H1 (cell line): ENCODE measurements at regions not wholly inside any gene's neighbourhood (a gene's known extent, or its start where the extent isn't known, plus 50 kb on each side); places are given as distances from the start of the nearest gene placed in this dataset.

Source experiments
- CTCF ChIA-PET: fragments of 300-600 bp; sonication (Branson Sonifier 250); formaldehyde crosslinking; loops from one replicate; lab custom pipeline; 2021; ENCODE audit not compliant: partially characterized antibody; lab: Charles Lee
- POLR2A ChIA-PET: fragments of 300-600 bp; sonication (Branson Sonifier 250); formaldehyde crosslinking; loops from one replicate; lab custom pipeline; 2021; ENCODE audit warnings: inconsistent platforms; ENCODE audit not compliant: partially characterized antibody; lab: Charles Lee
- DNase-seq, 2 experiments: peaks; one replicate each; pipeline versions ENCODE4 v3.0.0 to v3.0.0-alpha.2; 2010 to 2022; ENCODE audit warnings: low spot score in 2 of 2, low read depth in 1 of 2, mixed read lengths in 1 of 2
- FAIRE-seq: peaks from 2 replicates; lab custom pipeline; 2011; peaks lifted over from hg19 to GRCh38; lab: Jason Lieb, UNC
- H2AFZ ChIP-seq: 2 replicates; pipeline ENCODE4 v1.8.1; 2012; ENCODE audit warnings: low read length, inconsistent platforms
- H2AK5ac ChIP-seq: 2 replicates; pipeline ENCODE4 v1.6.1; 2013; ENCODE audit warnings: low read depth, low read length
- H2BK120ac ChIP-seq: replicated peaks from 2 replicates; pipeline ENCODE3; 2013; ENCODE audit warnings: low read depth, low read length, inconsistent platforms
- H2BK12ac ChIP-seq: 2 replicates; pipeline ENCODE4 v1.6.1; 2013; ENCODE audit warnings: low read depth, low read length
- H2BK15ac ChIP-seq: 2 replicates; pipeline ENCODE4 v1.6.1; 2013; ENCODE audit warnings: low read length
- H2BK20ac ChIP-seq: 2 replicates; pipeline ENCODE4 v1.6.1; 2013; ENCODE audit warnings: low read length
- H2BK5ac ChIP-seq: 2 replicates; pipeline ENCODE4 v1.6.1; 2013; ENCODE audit warnings: low read depth, low read length
- H3K14ac ChIP-seq: 2 replicates; pipeline ENCODE4 v1.6.1; 2013; ENCODE audit warnings: inconsistent platforms; ENCODE audit not compliant: insufficient read length
- H3K18ac ChIP-seq: 2 replicates; pipeline ENCODE4 v1.6.1; 2013; ENCODE audit warnings: low read length; ENCODE audit errors: extremely low read depth
- H3K23ac ChIP-seq: 2 replicates; pipeline ENCODE4 v1.6.1; 2013; ENCODE audit warnings: inconsistent platforms; ENCODE audit not compliant: insufficient read length
- H3K23me2 ChIP-seq: 2 replicates; pipeline ENCODE4 v1.6.1; 2013; ENCODE audit warnings: low read depth, low read length
- H3K27ac ChIP-seq: 2 replicates; pipeline ENCODE4 v1.6.1; 2011; ENCODE audit warnings: low read depth, low read length, inconsistent platforms
- H3K27me3 ChIP-seq, 4 experiments: replicated peaks in 1 of 4; 1 replicate in 1 of 4; 2 replicates in 3 of 4; pipeline versions ENCODE4 v1.6.1 to v1.8.1; 2011 to 2013; ENCODE audit warnings: low read length in 3 of 4, mild to moderate bottlenecking in 3 of 4, inconsistent platforms in 2 of 4, mixed read lengths in 2 of 4, moderate library complexity in 1 of 4; ENCODE audit not compliant: control insufficient read depth in 3 of 4, insufficient read depth in 3 of 4; ENCODE audit errors: extremely low read depth in 1 of 4
- H3K36me3 ChIP-seq, 4 experiments: 2 replicates each; pipeline versions ENCODE4 v1.6.1 to v1.8.1; 2011 to 2013; ENCODE audit warnings: mild to moderate bottlenecking in 4 of 4, low read length in 3 of 4, moderate library complexity in 2 of 4, control low read depth in 1 of 4, inconsistent platforms in 1 of 4; ENCODE audit not compliant: insufficient read depth in 4 of 4, control insufficient read depth in 2 of 4
- H3K4ac ChIP-seq: replicated peaks from 2 replicates; pipeline ENCODE3; 2013; ENCODE audit warnings: low read length, low read depth, mixed read lengths, inconsistent platforms; ENCODE audit not compliant: insufficient read length
- H3K4me1 ChIP-seq, 4 experiments: replicated peaks in 1 of 4; 1 replicate in 1 of 4; 2 replicates in 3 of 4; pipeline versions ENCODE4 v1.6.1 to v1.8.1; 2011 to 2013; ENCODE audit warnings: low read length in 3 of 4, inconsistent platforms in 2 of 4, mixed read lengths in 1 of 4; ENCODE audit not compliant: insufficient read depth in 4 of 4, control insufficient read depth in 3 of 4
- H3K4me2 ChIP-seq, 2 experiments: 2 replicates each; pipeline versions ENCODE4 v1.6.1 to v1.8.1; 2011 to 2013; ENCODE audit warnings: low read depth in 2 of 2, low read length in 2 of 2, control low read depth in 1 of 2, inconsistent platforms in 1 of 2, mild to moderate bottlenecking in 1 of 2; ENCODE audit not compliant: insufficient read depth in 1 of 2
- H3K4me3 ChIP-seq, 4 experiments: fragments of 200-600, 300-600 bp in 1 of 4; sonication (generic), shearing (Covaris generic), sonication (Bioruptor Twin) in 1 of 4; 2 replicates each; pipeline versions ENCODE4 v1.5.1 to v1.8.1; 2011 to 2016; ENCODE audit warnings: low read length in 4 of 4, low read depth in 3 of 4, control low read depth in 2 of 4, inconsistent platforms in 2 of 4, mild to moderate bottlenecking in 2 of 4, mixed read lengths in 1 of 4, moderate library complexity in 1 of 4; ENCODE audit not compliant: insufficient read depth in 2 of 4; ENCODE audit errors: extremely low read depth in 1 of 4
- H3K56ac ChIP-seq: replicated peaks from 2 replicates; pipeline ENCODE3; 2013; ENCODE audit warnings: low read depth, mild to moderate bottlenecking, mixed read lengths, low read length, inconsistent platforms; ENCODE audit not compliant: insufficient read length
- H3K79me1 ChIP-seq: 2 replicates; pipeline ENCODE4 v1.6.1; 2013; ENCODE audit warnings: low read depth, low read length, control low read depth
- H3K79me2 ChIP-seq, 2 experiments: 2 replicates each; pipeline versions ENCODE4 v1.6.1 to v1.8.1; 2012 to 2013; ENCODE audit warnings: low read length in 2 of 2, mild to moderate bottlenecking in 2 of 2, inconsistent platforms in 1 of 2; ENCODE audit not compliant: insufficient read depth in 2 of 2, control insufficient read depth in 1 of 2
- H3K9ac ChIP-seq, 4 experiments: replicated peaks in 1 of 4; 1 replicate in 1 of 4; 2 replicates in 3 of 4; pipeline versions ENCODE4 v1.6.1 to v1.8.1; 2011 to 2013; ENCODE audit warnings: low read depth in 3 of 4, low read length in 3 of 4, control low read depth in 2 of 4, mild to moderate bottlenecking in 2 of 4, moderate library complexity in 2 of 4, inconsistent platforms in 1 of 4; ENCODE audit errors: extremely low read depth in 1 of 4
- H3K9me3 ChIP-seq, 2 experiments: 2 replicates each; pipeline versions ENCODE4 v1.6.1 to v1.8.1; 2012 to 2013; ENCODE audit warnings: mild to moderate bottlenecking in 2 of 2, moderate library complexity in 2 of 2, control low read depth in 1 of 2, inconsistent platforms in 1 of 2, low read depth in 1 of 2, low read length in 1 of 2, mixed read lengths in 1 of 2; ENCODE audit not compliant: insufficient read depth in 2 of 2
- H4K20me1 ChIP-seq, 2 experiments: replicated peaks in 1 of 2; 2 replicates each; pipeline versions ENCODE3 to v1.8.1; 2011 to 2013; ENCODE audit warnings: inconsistent platforms in 2 of 2, low read length in 2 of 2, mild to moderate bottlenecking in 1 of 2; ENCODE audit not compliant: insufficient read depth in 2 of 2, control insufficient read depth in 1 of 2
- H4K5ac ChIP-seq: 2 replicates; pipeline ENCODE4 v1.6.1; 2013; ENCODE audit warnings: low read length, low read depth, mixed read lengths, inconsistent platforms; ENCODE audit not compliant: insufficient read length
- H4K8ac ChIP-seq: 2 replicates; pipeline ENCODE4 v1.8.0; 2013; ENCODE audit warnings: mild to moderate bottlenecking, moderate library complexity, low read length, inconsistent platforms; ENCODE audit not compliant: insufficient read depth; ENCODE audit errors: extremely low read depth
- H4K91ac ChIP-seq: replicated peaks from 2 replicates; pipeline ENCODE3; 2013; ENCODE audit warnings: low read length, mixed read lengths, inconsistent platforms; ENCODE audit not compliant: insufficient read length
- BCL11A ChIP-seq, 2 experiments: IDR thresholded peaks; one replicate each; pipeline ENCODE4 v1.6.1; 2011; ENCODE audit warnings: low read depth in 2 of 2, low read length in 2 of 2, mild to moderate bottlenecking in 2 of 2
- JUN ChIP-seq: IDR thresholded peaks from 2 replicates; pipeline ENCODE4 v1.6.1; 2011; ENCODE audit warnings: low read depth, mild to moderate bottlenecking, improper control_type of control experiment, low read length
- KDM1A ChIP-seq: fragments of 200-600, 300-600 bp; sonication (generic); IDR thresholded peaks from 2 replicates; pipeline ENCODE4 v1.7.1; 2016; ENCODE audit warnings: mild to moderate bottlenecking, low read length, borderline replicate concordance
- KDM5A ChIP-seq: fragments of 200-600 bp; IDR thresholded peaks from 2 replicates; pipeline ENCODE4 v1.7.1; 2012; ENCODE audit warnings: mild to moderate bottlenecking, low read length, inconsistent platforms, mixed read lengths
- POLR2AphosphoS5 ChIP-seq: IDR thresholded peaks from 2 replicates; pipeline ENCODE4 v1.6.1; 2011; ENCODE audit warnings: low read depth, low read length
- POU5F1 ChIP-seq: IDR thresholded peaks from 2 replicates; pipeline ENCODE4 v1.6.1; 2011; ENCODE audit warnings: low read depth, mild to moderate bottlenecking, low read length, moderate library complexity
- RNF2 ChIP-seq: fragments of 200-900, 300-1000 bp; sonication (generic); IDR thresholded peaks from 2 replicates; pipeline ENCODE4 v1.7.1; 2016; ENCODE audit warnings: borderline replicate concordance, low read depth, mild to moderate bottlenecking, antibody characterized with exemption, low read length; ENCODE audit not compliant: poor library complexity, severe bottlenecking; ENCODE audit errors: missing control alignments
- RXRA ChIP-seq: IDR thresholded peaks from 2 replicates; pipeline ENCODE4 v1.6.1; 2011; ENCODE audit warnings: low read depth, mild to moderate bottlenecking, low read length, moderate library complexity; ENCODE audit not compliant: insufficient read depth
- SAP30 ChIP-seq: fragments of 300-600 bp; sonication (generic); IDR thresholded peaks from 2 replicates; pipeline ENCODE4 v1.7.1; 2012; ENCODE audit warnings: low read length, moderate library complexity, mild to moderate bottlenecking, inconsistent platforms; ENCODE audit not compliant: insufficient read depth, insufficient replicate concordance
- SIN3A ChIP-seq, 2 experiments: IDR thresholded peaks in 1 of 2; conservative IDR thresholded peaks in 1 of 2; 2 replicates each; pipeline ENCODE4 v1.6.1; 2011 to 2012; ENCODE audit warnings: low read length in 2 of 2, improper control_type of control experiment in 1 of 2, low read depth in 1 of 2, mild to moderate bottlenecking in 1 of 2
- TAF1 ChIP-seq: IDR thresholded peaks from 2 replicates; pipeline ENCODE4 v1.6.1; 2011; ENCODE audit warnings: mild to moderate bottlenecking, low read depth, low read length
- TAF7 ChIP-seq: optimal IDR thresholded peaks from 2 replicates; pipeline ENCODE3; 2011; ENCODE audit warnings: low read depth, mild to moderate bottlenecking, inconsistent platforms, low read length, moderate library complexity, borderline replicate concordance
- ZNF274 ChIP-seq: IDR thresholded peaks from 2 replicates; pipeline ENCODE4 v1.7.0; 2012; ENCODE audit warnings: low read length, borderline replicate concordance; ENCODE audit errors: extremely low read depth
- WGBS, 2 experiments: shearing (Covaris generic) in 1 of 2; methylation state at CpG; one replicate each; pipeline versions ENCODE4 v1.1.6 to v1.1.7; 2013 to 2015; ENCODE audit warnings: low lambda C conversion rate in 2 of 2, mixed read lengths in 2 of 2, inconsistent platforms in 1 of 2, low coverage in 1 of 2, missing lambda C conversion rate in 1 of 2; ENCODE audit not compliant: insufficient replicate concordance in 2 of 2, insufficient coverage in 1 of 2, insufficient read length in 1 of 2; ENCODE audit errors: extremely low coverage in 1 of 2, missing lambda C conversion rate in 1 of 2; 5-methylcytosine and 5-hydroxymethylcytosine counted together
- TF ChIP-seq, protein P1 (sequence below): IDR thresholded peaks from 2 replicates; pipeline ENCODE4 v1.6.1; 2011; ENCODE audit warnings: low read depth, mild to moderate bottlenecking, low read length; ENCODE audit not compliant: insufficient read depth

- WGBS, 2 experiments, result 96% methylated on average over 3 of the region's 3 CpGs; no CpG with 5 or more reads in 1 of the 2 experiments
- Histone ChIP-seq H4K91ac (no peak overlapping the region), H2BK120ac (no peak overlapping the region), H4K20me1 (no peaks in the 10 kb centered on the region), H3K23ac (no peak overlapping the region), H3K27me3 (no peaks in the 10 kb centered on the region), H3K27ac (no peak overlapping the region), H3K18ac (no peak overlapping the region), H3K14ac (no peak overlapping the region), H3K4ac (no peak overlapping the region), H3K9me3 (no peaks in the 10 kb centered on the region), H3K56ac (no peak overlapping the region), H2BK15ac (no peak overlapping the region), H3K79me1 (no peaks in the 10 kb centered on the region), H3K4me2 (no peak overlapping the region), H3K36me3 (no peaks in the 10 kb centered on the region), H3K79me2 (no peaks in the 10 kb centered on the region), H3K9ac (no peak overlapping the region), H3K4me3 (no peak overlapping the region), H2AFZ (no peak overlapping the region), H2BK5ac (no peak overlapping the region), H2BK12ac (no peak overlapping the region), H3K4me1 (peaks cover 0 to 7% (median 0%) of the 10 kb centered on the region in 4 experiments; a peak in 2 of 7 replicates), H4K5ac (no peak overlapping the region), H2BK20ac (no peak overlapping the region), H3K23me2 (no peaks in the 10 kb centered on the region; the same call in 1 of the 2 replicates), H4K8ac (no peak overlapping the region), H2AK5ac (no peak overlapping the region)
- FAIRE-seq, result no peak
- CTCF ChIA-PET, result no interaction called here
- POLR2A ChIA-PET, result no interaction called here
- DNase-seq, result no peak
- TF ChIP-seq BCL11A (IDR thresholded peaks at IDR 0.05; ENCODE audit: low read depth in 2 of 2, low read length in 2 of 2) (no peak), KDM5A (no peak), POLR2AphosphoS5 (no peak), POU5F1 (no peak), KDM1A (no peak), TAF1 (no peak), TAF7 (no peak), ZNF274 (no peak), SAP30 (no peak), JUN (no peak), RXRA (no peak), SIN3A (conservative IDR thresholded peaks at IDR 0.05 in 1 of 2, IDR thresholded peaks at IDR 0.05 in 1 of 2; ENCODE audit: low read depth in 1 of 2, low read length in 2 of 2) (no peak), RNF2 (no peak)
- TF ChIP-seq, protein P1, sequence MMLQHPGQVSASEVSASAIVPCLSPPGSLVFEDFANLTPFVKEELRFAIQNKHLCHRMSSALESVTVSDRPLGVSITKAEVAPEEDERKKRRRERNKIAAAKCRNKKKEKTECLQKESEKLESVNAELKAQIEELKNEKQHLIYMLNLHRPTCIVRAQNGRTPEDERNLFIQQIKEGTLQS, result no peak
Measured at GRCh38 chr14:98109326-98109725, 1162.7 kb downstream of the BCL11B start.
